HG03460 (cell line): ENCODE measurements at regions not wholly inside any gene's neighbourhood (a gene's known extent, or its start where the extent isn't known, plus 50 kb on each side); places are given as distances from the start of the nearest gene placed in this dataset.
"Not testable (repeated sequence)": the region's sequence is repeated elsewhere in the genome, so short reads cannot be mapped to it uniquely, and the experiment has no call there.

Experiments used
- ATAC-seq: cut with Tn5 transposase; IDR thresholded peaks from one replicate; pipeline ENCODE4 v1.9.1; 2021; ENCODE audit not compliant: unreplicated experiment

DNA sequence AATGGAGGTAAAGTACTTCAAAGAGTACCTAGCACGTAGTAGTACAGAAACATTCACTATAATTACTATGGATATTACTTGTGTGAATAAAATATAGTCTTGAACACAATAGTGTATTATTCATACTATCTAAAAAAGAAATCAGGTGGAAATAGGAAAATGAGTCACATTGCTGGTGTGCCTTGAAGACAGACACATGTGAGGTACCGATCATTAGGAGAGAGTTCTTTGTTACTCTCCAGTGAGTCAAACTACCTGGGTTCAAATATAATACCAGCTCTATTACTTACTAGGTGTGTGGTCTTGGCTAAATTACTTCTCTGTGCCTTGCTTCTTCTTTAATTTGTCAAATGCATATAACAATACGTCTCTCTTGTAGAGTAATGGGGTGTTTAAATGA is 50.8 kb upstream of the BEND6 start:
- no peak for ATAC-seq

GRCh38 chr6:56902641-56903464 is 52.1 kb upstream of the BEND6 start:
- no peak for ATAC-seq

DNA sequence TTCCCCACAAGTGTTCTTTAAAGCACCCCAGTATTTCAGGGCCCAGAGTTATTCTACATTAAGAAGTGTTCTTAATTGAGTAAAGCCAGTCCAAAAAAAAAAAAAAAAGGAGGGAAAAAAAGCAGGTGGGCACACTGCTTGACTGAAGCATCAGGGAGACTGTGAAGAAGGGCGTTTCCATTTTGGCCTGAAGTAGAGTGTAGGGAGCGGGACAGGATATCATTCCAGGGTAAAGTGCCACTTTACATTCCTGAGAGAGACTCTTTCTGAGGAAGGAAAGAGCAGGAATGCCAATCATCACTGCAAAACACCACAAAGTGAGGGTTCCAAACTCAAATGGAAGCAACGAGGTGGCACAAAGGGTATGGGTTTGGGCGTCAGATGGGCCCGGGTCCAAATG is 54.1 kb upstream of the BEND6 start:
- no peak for ATAC-seq

DNA sequence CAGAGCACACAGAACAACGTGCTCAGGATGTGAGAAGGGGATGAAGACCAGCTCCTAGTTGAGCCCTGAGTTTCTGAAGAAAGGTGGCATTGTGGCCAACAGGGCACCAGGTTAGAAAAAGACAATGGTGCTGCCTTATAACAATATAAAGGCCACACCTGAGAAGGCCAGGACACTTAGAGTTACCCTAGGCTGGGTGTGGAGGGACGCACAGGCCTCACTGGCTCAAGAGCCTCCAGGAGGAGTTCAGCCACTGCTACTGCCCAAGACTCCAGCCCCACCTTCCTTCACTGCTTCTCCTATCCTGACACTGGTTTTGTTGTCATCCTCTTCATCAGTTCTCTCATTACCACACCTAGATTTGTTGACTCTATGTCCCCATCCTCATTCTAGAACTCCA is 55.2 kb upstream of the BEND6 start:
- no peak for ATAC-seq

DNA sequence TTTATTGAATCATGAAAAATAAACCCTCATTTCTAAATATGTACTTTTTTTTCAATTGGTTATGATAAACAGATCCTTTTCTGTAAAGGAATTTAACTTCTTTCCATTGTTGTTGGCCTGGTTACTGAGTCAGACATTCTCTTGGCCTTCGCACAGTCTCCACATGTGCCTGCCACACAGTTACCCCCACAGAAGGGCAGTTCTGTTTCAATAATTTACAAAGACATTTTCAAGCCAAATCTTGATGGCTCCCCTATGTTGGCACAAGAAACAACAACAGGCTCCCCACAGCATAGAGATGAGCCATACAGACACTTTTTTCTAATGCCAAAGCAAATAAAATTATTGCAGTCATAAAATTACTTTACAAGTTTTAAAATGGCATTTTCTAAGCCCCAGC is 55.6 kb upstream of the BEND6 start:
- no peak for ATAC-seq

DNA sequence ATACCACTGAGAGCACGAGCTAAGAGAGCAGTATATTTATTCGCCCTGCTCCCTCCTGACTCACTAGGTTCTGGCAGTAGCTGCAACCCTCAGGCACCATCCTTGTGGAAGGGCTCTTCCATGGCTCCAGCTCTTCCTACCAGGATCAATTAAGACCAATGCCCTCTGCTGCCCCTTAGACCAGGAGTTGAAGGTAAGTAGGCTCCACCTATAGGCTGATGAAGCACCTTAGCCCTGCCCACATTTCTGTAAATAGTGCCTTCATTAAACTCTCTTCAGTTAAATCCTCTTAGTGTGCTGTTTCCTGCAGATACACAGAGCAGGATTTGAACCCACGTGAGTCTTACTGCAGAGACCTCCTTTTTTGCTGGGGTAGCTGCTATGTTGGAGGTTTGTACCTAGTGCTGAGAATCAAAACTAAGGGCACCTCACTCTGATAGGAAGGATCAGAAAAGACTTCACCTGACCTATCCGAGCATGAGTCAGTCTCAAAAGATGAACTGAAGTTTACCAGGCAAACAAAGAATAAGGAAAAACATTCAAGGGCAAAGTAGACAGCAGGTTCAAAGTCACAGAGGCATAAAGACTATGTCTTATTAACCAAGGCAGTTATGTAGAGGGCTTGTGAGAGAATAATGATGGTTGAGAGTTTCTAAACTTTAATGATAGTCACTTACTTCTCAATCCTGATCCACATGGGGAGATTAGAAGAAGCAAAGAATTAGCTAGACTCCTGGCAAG is 56.9 kb upstream of the BEND6 start:
- ATAC-seq = no peak

DNA sequence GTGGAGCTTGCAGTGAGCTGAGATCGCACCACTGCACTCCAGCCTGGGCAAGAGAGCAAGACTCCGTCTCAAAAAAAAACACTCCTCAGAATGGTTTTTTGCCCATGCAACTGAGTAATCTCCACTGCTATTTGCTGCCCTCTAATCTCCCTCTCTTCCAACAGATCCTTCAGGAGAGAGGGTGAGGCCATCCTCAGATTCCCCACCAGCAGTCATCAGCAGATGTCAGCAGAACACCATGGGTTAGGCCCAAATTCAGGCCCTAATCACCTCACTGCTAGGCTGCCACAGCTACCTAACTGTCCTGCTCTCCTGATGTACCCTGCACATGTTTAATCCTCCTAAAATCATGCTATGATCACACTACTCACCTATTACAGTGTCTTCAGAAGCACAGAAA is 63.2 kb upstream of the BEND6 start:
- peak; percentile 1 for ATAC-seq

GRCh38 chr6:56890683-56891429 is 64.1 kb upstream of the BEND6 start:
- peak; percentile 98 for ATAC-seq

GRCh38 chr6:56890066-56890465 is 64.8 kb upstream of the BEND6 start:
- ATAC-seq = no peak

DNA sequence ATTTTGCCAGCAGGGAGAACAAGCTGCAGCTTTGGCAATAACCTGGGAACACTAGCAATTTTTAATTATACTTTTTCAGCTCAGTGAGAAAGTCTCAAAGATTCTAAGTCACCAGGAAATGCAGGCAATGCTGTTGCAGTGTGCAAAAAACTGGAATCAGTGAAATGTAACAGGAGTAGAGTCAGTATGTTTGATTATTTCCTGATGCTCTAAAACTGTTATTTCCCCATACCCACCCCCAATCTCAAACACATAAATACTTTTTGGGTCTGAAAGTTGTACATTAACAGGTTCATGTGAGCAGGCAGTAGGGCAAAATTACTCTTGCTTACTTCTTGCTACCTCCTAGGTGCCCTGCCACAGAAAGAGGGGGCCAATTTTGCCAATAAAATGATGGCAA is 65.4 kb upstream of the BEND6 start:
- ATAC-seq = no peak

GRCh38 chr6:56888687-56889086 is 66.2 kb upstream of the BEND6 start:
- ATAC-seq = no peak

DNA sequence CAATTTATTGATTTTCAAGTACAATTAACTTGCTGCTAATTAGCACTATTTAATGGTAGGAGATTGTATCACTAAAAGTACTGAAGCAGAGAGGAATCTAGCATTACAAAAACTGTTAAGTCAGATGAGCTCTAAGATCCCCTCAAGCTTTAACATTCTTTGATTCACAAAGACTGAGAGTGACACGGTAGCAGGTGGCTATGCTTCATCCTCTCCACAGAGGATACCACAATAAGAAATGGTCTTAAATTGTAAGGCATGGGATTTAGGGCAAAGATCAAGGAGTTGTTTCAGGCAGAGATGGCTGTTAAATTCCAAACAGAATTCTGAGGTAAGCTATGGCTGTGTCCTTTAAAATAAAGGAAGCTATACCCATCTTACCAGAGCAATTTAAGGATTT is 67.8 kb upstream of the BEND6 start:
- no peak for ATAC-seq

- no peak for ATAC-seq
These were observed 77.0 kb upstream of the BEND6 start for GRCh38 chr6:56877922-56878321.

DNA sequence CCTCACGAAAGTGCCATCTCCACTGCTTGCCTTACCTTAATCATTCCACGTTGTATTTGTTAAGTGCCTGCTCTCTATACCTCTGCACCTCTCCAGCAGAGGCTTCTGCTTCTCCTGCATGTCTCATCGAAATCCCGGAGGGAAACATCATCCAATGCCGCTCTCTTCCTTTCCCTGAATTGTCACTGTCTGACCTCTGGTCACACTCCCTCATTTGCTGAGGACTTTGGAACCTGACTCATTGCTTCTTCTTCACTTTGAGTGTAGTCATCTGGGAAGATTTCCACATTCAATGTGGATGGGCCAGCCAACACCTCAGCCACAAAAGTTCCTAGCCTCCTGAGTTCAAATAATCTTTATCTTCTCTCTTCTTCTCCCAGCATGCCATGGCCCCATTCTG is 78.9 kb upstream of the BEND6 start:
- no peak for ATAC-seq

- no peak for ATAC-seq
These were observed 79.4 kb upstream of the BEND6 start for GRCh38 chr6:56875523-56875922.

DNA sequence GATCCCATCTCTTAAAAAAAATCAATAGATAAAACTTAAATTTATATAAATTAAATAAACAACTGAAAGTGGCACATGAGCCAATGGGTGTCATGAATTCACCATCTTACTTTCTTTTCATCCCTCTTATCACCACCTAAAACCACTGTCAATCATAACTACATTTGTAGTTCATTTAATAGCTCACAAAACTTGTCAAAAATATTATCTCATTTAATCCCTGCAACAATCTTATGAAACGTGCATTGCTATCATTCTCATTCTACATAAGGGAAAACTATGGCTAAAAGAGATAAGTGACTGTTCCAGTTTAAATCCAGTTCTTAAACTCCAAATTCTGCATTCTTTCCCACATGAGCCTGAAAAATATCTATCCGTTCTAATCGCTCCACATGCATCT is 80.6 kb upstream of the BEND6 start:
- no peak for ATAC-seq

- not testable (repeated sequence) for ATAC-seq
These were observed 84.9 kb upstream of the BEND6 start for GRCh38 chr6:56870053-56870452.

- no peak for ATAC-seq
These were observed 85.6 kb upstream of the BEND6 start for GRCh38 chr6:56869346-56869745.

GRCh38 chr6:56868687-56869086 is 86.2 kb upstream of the BEND6 start:
- ATAC-seq = no peak

- no peak for ATAC-seq
These were observed 87.9 kb upstream of the BEND6 start for GRCh38 chr6:56866917-56867522.

DNA sequence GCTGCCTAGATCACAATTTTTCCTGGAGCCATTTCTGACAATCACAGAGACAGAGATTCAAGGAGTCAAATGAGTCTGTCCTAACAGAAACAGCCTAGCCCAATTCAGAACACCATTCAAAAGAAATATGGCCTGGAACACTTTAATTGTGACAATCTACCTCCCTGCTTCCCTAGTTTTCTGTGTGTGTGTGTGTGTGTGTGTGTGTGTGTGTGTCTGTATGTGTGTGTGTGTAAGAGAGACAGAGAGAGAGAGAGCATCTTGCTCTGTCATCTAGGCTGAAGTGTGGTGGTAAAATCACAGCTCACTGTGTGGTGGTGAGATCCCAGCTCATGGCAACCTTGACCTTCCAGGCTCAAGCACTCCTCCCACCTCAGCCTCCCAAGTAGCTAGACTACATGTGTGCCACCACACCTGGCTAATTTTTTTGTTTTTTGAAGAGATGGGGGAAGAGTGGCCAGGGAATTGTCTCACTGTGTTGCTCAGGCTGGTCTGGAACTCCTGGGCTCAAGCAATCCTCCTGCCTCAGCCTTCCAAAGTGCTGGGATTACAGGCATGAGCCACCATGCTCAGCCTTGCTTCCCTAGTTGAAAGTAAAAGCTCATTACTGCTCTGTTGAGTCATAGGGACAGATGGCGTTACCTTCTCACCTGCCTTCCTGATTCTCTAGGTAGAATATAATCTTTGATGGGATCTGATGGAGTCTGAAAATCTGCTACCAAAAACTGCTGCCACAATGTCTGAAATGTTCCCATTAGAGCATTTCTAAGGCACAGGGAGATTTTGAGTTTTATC is 89.6 kb upstream of the BEND6 start:
- no peak for ATAC-seq
